Progenitor cell of endocrine pancreas (in vitro differentiated cells): ENCODE measurements at regions not wholly inside any gene's neighbourhood (a gene's known extent, or its start where the extent isn't known, plus 50 kb on each side); places are given as distances from the start of the nearest gene placed in this dataset.

Experiments used
- DNase-seq: peaks from one replicate; pipeline ENCODE4 v3.0.0; 2021; ENCODE audit warnings: low spot score; ENCODE audit not compliant: unreplicated experiment
- H3K27ac Mint-ChIP-seq: 2 replicates; pipeline ENCODE4 v1.8.0; 2021; ENCODE audit warnings: mild to moderate bottlenecking, moderate library complexity, mixed read lengths
- H3K27me3 Mint-ChIP-seq: 2 replicates; pipeline ENCODE4 v1.8.0; 2021; ENCODE audit warnings: mixed read lengths
- H3K36me3 Mint-ChIP-seq: 2 replicates; pipeline ENCODE4 v1.8.0; 2022; ENCODE audit warnings: mixed read lengths; ENCODE audit not compliant: insufficient read depth
- H3K4me1 Mint-ChIP-seq: 2 replicates; pipeline ENCODE4 v1.8.0; 2021; ENCODE audit warnings: low read depth, mixed read lengths
- H3K4me3 Mint-ChIP-seq: 2 replicates; pipeline ENCODE4 v1.8.0; 2021; ENCODE audit warnings: low read depth, mild to moderate bottlenecking, moderate library complexity, mixed read lengths
- H3K9me3 Mint-ChIP-seq: 2 replicates; pipeline ENCODE4 v1.8.0; 2021; ENCODE audit warnings: low read depth, mixed read lengths
- TF ChIP-seq, protein P1 (sequence below): fragments of 200-600 bp; sonication (generic); IDR thresholded peaks from one replicate; pipeline ENCODE4 v1.5.0; 2021; ENCODE audit warnings: antibody characterized with exemption, mild to moderate bottlenecking; ENCODE audit not compliant: unreplicated experiment

DNA sequence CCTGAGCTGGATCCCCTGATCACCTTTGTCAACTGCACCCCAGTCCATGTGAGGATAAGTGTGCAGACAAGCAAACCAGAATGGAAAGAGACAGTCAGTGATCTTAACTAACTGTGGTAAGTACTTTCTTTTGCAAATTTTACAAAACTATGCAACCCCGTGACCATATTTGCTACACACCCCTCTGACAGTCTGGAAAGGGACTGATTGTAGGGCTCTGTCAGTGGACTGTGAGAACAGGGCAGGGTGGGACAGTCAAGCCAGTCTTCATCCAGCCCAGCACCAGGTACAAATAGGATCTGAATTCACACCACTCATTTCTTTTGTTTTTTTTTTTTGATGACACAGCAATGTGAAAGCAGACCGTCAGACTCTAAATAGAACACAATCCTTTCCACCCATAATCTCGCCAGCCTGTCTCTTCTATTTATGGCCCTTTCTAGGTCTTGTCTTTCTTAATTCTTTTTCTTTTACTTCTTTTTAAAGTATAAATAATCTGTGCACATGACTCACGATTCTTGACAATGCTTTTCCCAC, 165.6 kb downstream of the ARL6IP6 start:
- Mint-ChIP-seq H3K36me3 (no peaks in the 10 kb centered on the region), H3K27ac (no peak overlapping the region), H3K4me3 (no peak overlapping the region), H3K4me1 (no peaks in the 10 kb centered on the region), H3K27me3 (no peaks in the 10 kb centered on the region), H3K9me3 (peaks cover 9% of the 10 kb centered on the region)
- TF ChIP-seq, protein P1, sequence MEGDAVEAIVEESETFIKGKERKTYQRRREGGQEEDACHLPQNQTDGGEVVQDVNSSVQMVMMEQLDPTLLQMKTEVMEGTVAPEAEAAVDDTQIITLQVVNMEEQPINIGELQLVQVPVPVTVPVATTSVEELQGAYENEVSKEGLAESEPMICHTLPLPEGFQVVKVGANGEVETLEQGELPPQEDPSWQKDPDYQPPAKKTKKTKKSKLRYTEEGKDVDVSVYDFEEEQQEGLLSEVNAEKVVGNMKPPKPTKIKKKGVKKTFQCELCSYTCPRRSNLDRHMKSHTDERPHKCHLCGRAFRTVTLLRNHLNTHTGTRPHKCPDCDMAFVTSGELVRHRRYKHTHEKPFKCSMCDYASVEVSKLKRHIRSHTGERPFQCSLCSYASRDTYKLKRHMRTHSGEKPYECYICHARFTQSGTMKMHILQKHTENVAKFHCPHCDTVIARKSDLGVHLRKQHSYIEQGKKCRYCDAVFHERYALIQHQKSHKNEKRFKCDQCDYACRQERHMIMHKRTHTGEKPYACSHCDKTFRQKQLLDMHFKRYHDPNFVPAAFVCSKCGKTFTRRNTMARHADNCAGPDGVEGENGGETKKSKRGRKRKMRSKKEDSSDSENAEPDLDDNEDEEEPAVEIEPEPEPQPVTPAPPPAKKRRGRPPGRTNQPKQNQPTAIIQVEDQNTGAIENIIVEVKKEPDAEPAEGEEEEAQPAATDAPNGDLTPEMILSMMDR = no peak
- no peak for DNase-seq

DNA sequence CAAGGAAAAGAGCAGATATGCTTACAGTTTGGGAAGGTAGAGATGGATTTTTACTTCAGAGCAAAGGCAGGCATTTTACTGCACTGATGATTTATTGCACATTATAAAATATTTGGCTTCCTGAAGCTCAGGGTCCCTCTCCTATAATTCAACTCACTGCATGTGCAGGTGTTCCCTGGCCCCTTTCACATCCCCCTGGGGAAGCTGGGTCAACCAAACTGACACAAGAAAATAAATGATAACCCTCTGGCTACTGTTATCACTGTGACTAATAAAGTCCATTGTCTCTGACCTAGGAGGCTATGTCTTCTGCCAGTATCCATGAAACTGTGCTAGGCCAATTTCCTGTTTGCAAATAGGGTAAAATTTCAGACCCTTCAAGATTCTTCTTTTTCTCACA, 163.1 kb downstream of the ARL6IP6 start:
- TF ChIP-seq, protein P1 = no peak
- Mint-ChIP-seq H3K27ac (no peak overlapping the region), H3K27me3 (peaks cover 3% of the 10 kb centered on the region), H3K36me3 (no peaks in the 10 kb centered on the region), H3K4me3 (no peak overlapping the region), H3K4me1 (no peaks in the 10 kb centered on the region), H3K9me3 (peaks cover 9% of the 10 kb centered on the region)
- no peak for DNase-seq

DNA sequence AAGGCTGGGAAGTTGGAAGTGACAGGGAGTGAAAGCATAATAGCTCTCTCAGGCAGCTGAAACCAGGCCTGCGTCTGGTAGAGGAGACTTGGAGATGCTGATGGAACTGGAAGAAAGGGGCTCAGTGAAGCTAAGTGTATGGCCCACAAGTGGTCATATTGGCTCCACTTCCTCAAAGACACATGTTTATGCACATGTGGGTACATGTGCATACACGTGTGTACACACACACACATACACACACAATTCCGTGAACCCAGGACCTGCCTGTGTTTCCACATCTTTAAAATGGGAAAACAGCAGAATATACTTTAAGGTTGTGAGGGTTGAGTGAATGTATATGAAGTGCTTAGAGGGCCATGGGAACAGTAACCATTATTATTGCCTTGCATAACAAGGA, 160.9 kb downstream of the ARL6IP6 start:
- Mint-ChIP-seq H3K27ac (no peak overlapping the region), H3K9me3 (peaks cover 9% of the 10 kb centered on the region), H3K27me3 (peaks cover 3% of the 10 kb centered on the region), H3K4me1 (no peaks in the 10 kb centered on the region), H3K4me3 (no peak overlapping the region), H3K36me3 (no peaks in the 10 kb centered on the region)
- DNase-seq = no peak
- TF ChIP-seq, protein P1 = no peak

DNA sequence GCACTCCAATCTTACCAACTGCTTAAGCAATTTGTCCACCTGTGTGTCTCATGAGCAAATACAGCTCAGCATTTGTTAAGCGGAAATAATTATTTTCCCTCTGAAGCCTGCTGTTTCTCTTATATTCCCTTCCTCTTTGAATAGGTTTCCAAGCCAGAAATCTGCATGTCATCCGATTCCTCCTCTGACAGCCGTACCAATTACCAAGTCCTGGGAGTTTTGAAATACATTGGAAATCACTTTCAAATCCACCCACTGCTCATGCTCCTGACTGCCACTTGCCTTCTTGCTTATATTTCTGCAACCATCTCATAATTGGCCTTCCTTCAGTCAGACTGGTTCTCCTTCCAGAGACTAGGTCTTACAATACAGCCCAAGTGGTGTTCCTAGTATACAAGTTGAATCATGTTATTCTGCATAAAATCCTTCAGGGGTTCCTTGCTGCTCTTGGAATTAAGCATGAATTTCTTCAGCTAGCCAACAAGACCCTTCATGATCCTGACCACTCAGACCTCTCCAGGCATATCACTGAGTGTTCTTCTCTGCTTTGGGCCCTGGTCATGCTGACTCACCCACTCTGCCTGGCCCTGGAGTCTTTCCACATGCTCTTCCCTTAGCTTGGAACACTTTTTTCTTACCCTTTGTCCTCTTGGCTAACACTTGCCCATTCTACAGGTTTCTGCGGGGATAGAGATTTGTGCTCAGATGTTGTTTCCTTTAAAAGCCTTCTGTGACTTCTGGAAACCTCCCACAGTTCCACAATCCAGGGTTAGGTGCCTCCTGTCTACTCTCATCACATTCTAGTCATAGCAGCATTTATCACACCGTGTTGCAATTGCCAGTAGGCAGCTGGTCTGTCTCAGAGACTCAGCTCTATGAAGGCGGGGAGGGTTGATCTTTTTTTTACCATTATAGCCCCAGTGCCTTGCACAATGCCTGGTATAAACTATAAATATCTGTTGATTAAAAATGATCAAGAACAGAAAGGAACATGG, 157.6 kb downstream of the ARL6IP6 start:
- H3K9me3 Mint-ChIP-seq = peaks cover 1% of the 10 kb centered on the region
- TF ChIP-seq, protein P1 = no peak

DNA sequence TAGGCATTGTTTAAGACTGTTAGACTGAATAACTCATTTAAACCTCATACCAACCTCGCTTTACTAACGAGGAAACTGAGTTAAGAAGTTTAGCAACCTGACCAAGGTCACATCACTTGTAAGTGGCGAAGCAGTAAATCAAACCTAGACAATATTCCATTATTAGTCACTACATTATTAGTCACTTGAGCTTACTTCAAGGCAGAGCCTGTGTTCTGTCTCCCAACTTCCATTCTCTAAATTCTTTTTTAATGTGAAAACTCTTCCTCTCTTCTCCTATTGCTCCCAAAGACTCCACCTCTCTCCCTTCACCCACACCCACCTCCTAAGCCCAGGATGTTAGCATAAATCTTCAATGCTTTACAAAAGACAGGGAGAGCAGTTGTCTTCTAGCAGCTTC, 156.5 kb downstream of the ARL6IP6 start:
- Mint-ChIP-seq H3K4me3 (no peak overlapping the region), H3K9me3 (no peaks in the 10 kb centered on the region), H3K27me3 (peaks cover 3% of the 10 kb centered on the region), H3K27ac (no peak overlapping the region), H3K36me3 (no peaks in the 10 kb centered on the region), H3K4me1 (no peaks in the 10 kb centered on the region)
- no peak for DNase-seq
- TF ChIP-seq, protein P1 = no peak

More for the DNA sequence above, 157.6 kb downstream of the ARL6IP6 start:
- no peak overlapping the region for H3K4me3 Mint-ChIP-seq
- H3K27me3 Mint-ChIP-seq = peaks cover 3% of the 10 kb centered on the region
- H3K27ac Mint-ChIP-seq = no peak overlapping the region
- no peaks in the 10 kb centered on the region for H3K36me3 Mint-ChIP-seq
- no peak for DNase-seq
- no peaks in the 10 kb centered on the region for H3K4me1 Mint-ChIP-seq
